ENCODE measurements at regions not wholly inside any gene's neighbourhood (a gene's known extent, or its start where the extent isn't known, plus 50 kb on each side); places are given as distances from the start of the nearest gene placed in this dataset.

DNA sequence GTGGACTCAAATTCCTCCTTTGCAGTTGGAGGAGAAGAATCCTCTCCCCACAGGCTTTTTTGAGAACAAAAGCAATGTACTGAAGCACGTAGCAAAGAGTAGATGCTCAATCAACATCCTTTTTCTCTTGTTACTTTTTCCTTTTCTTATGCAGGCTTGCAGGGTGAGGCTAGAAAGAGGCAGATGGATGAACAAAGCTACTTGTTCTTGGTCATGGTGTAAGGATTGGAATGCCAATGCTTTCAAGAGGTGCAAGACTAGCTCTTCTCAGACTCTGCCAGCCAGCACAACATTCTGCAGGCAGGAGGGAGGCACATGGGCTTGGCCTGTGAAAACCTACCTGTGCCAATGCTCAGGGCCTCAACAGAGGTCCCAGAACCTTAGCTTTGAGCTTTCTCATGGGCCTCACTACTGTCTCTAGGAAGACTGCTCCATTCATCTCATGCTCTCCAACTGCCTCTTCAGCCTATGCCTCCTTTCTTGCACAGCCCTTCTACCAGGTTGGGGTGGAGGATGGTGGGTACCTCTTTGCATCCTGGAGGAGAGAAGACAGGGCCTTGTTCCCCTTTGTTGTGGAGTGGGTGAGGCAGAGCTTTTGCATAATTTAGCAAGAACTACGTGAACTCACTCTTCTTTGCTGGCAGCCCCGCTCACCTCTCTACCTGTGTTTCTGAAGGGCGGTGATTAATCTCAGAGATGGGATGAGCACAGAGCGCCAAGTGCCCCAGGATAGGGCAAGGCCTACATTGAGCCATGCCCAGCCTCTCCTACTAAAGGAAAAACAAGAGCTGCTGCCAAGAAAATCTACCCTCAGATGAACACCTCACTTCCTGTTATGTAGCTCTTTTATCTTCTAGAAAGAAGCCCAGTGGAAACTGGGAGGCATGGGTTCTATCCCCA is 1119.7 kb downstream of the VRK1 start:
- DNase-seq, result no peak

GRCh38 chr14:97920201-97920600 is 1123.0 kb downstream of the VRK1 start:
- no peak for DNase-seq

GRCh38 chr14:97921296-97921695 is 1124.1 kb downstream of the VRK1 start:
- no peak for DNase-seq

- no peak for DNase-seq
Measured at GRCh38 chr14:97924922-97925613, 1127.9 kb downstream of the VRK1 start.

DNA sequence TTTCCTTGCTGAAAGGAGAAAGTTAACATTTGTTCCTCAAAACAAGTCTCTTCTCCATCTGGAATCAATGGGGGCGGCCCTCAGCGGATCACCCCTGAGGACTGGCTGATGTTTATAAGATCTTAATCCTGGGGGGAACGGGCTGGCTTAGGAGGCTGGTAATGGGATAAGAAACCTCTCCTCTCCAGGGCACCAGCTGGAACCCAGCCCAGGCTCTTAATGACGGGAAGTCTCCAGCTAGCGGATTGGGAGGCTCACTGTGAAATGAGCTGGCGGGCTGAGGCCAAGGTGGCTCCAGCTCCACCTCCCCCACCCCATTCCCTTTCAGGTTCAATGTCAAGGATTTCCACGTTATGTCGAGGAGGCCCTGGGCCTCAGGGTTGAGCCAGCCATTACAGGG is 1133.0 kb downstream of the VRK1 start:
- DNase-seq, result no peak

DNA sequence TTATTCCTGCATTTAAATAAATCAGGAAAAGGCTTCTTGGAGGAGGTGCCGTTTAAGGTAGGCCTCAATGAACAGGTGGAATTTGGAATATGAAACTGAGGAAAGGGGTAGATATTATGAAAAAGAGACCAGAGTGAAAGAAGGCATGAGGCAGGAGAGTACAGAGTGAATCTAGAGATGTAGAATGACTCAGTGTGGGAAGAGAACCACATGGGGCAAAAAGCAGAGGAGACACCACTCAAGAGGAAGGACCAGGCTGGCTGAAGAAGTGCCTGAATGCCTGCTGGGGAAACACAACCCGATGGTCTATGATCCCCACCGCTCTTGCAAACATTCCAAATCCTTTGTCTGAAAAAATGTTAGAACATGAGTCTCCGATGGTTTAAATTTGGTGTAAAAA is 1134.1 kb downstream of the VRK1 start:
- DNase-seq, result no peak

GRCh38 chr14:97942921-97943320 is 1145.7 kb downstream of the VRK1 start:
- DNase-seq, result no peak

DNA sequence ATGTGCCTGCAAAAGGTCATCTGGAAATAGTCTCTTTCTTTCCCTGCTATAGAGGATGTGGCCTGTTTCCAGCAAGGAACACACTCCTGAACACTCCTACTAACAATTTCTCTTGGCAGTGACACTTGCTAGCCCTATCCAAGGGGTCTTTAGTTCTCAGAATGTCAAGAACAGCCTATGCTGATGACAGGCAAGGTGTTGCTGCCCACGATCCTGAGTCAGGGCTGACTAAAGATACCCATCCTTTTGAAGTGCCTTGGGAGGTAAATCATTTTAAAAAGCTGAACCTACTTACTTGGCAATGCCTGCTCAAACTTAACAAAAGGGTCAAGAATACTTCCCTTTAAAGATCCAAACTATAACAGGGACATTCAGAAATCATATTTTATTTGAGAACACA is 1146.4 kb downstream of the VRK1 start:
- DNase-seq, result peak; percentile 40

DNA sequence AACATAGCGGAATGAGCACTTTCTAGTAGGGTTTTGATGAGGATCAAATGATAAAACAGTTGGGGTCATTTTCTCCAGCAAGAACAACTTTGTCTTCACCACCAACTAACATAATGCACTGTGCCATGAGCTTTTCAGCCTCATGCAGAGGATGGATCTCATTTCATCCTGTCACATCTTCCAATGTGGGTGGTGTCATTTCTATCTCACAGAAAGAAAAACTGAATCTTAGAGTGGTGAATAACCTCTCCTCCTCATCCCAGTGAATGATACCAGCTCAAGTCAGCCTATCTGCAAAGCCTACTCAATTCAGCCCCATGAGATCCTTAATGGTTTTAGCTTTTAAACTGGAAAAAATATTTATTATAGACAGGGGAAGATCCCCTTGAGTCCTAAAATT is 1147.2 kb downstream of the VRK1 start:
- peak; percentile 9 for DNase-seq

- no peak for DNase-seq
Measured at GRCh38 chr14:97945631-97946030, 1148.4 kb downstream of the VRK1 start.

GRCh38 chr14:97946240-97946639 is 1149.1 kb downstream of the VRK1 start:
- no peak for DNase-seq

GRCh38 chr14:97946641-97947040 is 1149.5 kb downstream of the VRK1 start:
- DNase-seq, result no peak

GRCh38 chr14:97948841-97949240 is 1151.7 kb downstream of the VRK1 start:
- no peak for DNase-seq

GRCh38 chr14:97956581-97957340 is 1159.6 kb downstream of the VRK1 start:
- DNase-seq, result no peak

- no peak for DNase-seq
Measured at GRCh38 chr14:97959251-97959650, 1162.1 kb downstream of the VRK1 start.

GRCh38 chr14:97960436-97960835 is 1163.3 kb downstream of the VRK1 start:
- no peak for DNase-seq

GRCh38 chr14:97970222-97970621 is 1173.0 kb downstream of the VRK1 start:
- DNase-seq, result no peak

- DNase-seq, result no peak
Measured at GRCh38 chr14:97975216-97975615, 1178.0 kb downstream of the VRK1 start.

DNA sequence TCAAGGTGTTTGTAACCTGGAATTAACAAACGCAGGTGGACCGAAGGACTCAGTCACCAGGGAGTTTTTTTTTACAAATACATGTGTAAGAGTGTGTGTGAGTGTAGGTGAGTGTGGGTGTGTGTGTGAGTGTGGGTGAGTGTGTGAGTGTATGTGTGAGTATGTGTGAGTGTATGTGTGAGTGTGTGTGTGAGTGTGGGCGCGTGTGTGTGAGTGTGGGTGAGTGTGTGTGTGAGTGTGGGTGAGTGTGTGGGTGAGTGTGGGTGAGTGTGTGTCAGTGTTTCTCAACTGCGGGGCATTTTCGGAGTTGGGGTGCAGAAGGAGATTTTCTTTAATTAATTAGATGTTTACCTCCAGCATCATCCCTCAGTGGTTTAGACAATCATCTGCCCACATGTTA is 1178.8 kb downstream of the VRK1 start:
- no peak for DNase-seq

DNA sequence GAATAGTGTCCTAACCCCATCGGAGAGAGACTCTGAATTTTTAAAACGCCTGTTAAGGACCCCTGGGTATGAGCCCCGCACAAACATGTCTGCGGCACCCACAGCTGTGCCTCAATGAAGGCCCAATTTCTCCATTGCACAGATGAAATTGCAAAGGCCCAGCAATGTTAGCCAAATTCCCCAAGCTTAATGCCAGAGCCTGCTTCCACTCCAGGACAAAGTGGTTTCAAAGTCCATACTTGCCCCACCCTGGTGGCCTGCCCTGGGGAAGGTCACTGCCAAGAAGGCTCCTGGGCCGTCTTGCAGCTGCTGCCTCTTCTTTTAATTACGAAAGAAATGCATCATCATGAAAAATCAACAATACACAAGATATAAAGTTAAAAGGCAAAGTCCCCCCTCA is 1179.7 kb downstream of the VRK1 start:
- DNase-seq, result peak; percentile 12

DNA sequence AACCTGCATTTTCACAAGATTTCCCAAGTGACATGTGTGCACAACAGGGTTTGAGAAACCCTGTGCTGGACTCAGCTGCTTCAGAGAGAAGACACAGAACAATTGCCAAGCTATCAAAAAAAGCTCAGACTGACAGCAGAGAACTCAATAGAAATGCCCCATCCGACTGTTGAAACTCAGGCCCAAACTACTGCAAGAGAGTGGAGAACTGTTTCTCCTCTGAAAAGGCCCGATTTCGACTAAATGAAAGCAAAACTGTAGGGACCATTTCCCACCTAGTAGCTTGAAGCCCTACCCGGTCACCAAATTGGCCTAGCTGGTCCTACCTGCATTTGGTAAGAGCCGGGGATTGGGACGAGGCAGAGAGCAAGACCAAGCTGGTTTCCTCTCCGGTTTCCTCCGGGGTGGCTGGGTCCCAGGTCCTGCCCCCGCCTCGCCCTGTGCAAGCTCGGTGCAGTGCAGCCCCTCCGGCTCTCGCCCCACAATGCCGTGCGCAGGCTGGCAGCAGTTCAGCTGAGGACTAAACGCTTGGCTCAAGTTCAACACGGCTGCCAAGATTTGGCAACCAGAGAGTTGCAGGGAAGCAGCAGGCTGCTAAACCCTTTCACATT is 1180.6 kb downstream of the VRK1 start:
- DNase-seq, result peak; percentile 79

GRCh38 chr14:97978341-97978740 is 1181.2 kb downstream of the VRK1 start:
- DNase-seq, result peak; percentile 86

DNA sequence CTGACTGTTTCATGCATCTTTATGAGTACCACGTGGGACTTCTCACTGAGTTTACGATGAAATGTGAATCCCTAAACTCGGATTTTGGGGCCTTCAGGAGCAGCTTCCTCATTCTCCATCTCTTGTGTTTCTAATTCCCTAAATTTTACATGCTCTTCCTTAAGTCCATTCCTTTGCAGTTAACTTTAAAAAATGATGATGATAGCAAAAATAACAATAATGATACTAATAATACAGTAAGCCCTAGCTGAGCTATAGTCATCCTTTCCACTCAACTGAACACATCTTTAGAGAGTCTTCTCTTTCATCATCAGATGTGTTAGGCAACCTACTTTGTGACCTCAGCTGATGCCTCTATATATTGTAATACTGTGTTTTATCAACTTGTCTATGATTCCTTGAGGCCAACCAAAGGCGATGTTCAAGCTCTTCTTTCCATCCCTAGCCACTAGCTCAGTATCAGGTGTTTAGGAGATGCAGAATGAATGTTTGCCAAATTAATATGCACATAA is 1196.4 kb downstream of the VRK1 start:
- DNase-seq, result no peak

Data from stimulated activated CD4-positive, alpha-beta T cell treated with anti-CD3 and anti-CD28 coated beads, Interleukin-4, amount 100 ng/mL, for 24 hours (primary cell).